Erythroblast (primary cell): ENCODE measurements at regions not wholly inside any gene's neighbourhood (a gene's known extent, or its start where the extent isn't known, plus 50 kb on each side); places are given as distances from the start of the nearest gene placed in this dataset.

Experiments used
- GATA1 ChIP-seq: IDR thresholded peaks from 2 replicates; pipeline ENCODE4 v1.6.1; 2011; ENCODE audit warnings: low read depth, mild to moderate bottlenecking, control low read depth, low read length, moderate library complexity
- POLR2A ChIP-seq: IDR thresholded peaks from 2 replicates; pipeline ENCODE4 v1.6.1; 2011; ENCODE audit warnings: mild to moderate bottlenecking, low read length

- no peak for TF ChIP-seq POLR2A
- no peak for TF ChIP-seq GATA1
Measured at GRCh38 chr4:116930329-116930728, 155.0 kb downstream of the TRAM1L1 start.
